GM12873 (cell line): ENCODE measurements at regions not wholly inside any gene's neighbourhood (a gene's known extent, or its start where the extent isn't known, plus 50 kb on each side); places are given as distances from the start of the nearest gene placed in this dataset.

Source experiments
- TF ChIP-seq, protein P1 (sequence below): IDR thresholded peaks from 2 replicates; pipeline ENCODE4 v1.5.1; 2012; ENCODE audit warnings: low read depth, mild to moderate bottlenecking, moderate library complexity, low read length, control low read depth; ENCODE audit not compliant: insufficient read depth; ENCODE audit errors: missing control alignments

DNA sequence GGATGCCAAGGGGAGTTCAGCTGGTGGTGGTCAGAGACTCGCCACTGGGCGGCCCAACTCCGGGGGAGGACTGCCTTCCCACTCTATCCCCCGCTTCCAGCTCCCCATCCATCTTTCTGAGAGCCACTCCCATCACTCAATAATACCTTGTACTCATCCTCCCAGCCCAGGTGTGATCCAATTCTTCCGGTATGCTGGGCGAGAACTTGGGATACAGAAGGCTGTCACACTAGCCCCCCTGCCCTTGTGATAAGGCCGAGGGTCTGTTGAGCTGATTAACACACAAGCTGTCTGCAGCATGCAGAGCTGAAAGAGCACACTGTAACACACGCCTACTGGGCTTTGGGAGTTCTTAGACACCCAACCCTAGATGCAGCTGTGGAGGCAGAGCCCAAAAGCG is 460.4 kb upstream of the EEF2KMT start:
- TF ChIP-seq, protein P1, sequence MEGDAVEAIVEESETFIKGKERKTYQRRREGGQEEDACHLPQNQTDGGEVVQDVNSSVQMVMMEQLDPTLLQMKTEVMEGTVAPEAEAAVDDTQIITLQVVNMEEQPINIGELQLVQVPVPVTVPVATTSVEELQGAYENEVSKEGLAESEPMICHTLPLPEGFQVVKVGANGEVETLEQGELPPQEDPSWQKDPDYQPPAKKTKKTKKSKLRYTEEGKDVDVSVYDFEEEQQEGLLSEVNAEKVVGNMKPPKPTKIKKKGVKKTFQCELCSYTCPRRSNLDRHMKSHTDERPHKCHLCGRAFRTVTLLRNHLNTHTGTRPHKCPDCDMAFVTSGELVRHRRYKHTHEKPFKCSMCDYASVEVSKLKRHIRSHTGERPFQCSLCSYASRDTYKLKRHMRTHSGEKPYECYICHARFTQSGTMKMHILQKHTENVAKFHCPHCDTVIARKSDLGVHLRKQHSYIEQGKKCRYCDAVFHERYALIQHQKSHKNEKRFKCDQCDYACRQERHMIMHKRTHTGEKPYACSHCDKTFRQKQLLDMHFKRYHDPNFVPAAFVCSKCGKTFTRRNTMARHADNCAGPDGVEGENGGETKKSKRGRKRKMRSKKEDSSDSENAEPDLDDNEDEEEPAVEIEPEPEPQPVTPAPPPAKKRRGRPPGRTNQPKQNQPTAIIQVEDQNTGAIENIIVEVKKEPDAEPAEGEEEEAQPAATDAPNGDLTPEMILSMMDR, result no peak

DNA sequence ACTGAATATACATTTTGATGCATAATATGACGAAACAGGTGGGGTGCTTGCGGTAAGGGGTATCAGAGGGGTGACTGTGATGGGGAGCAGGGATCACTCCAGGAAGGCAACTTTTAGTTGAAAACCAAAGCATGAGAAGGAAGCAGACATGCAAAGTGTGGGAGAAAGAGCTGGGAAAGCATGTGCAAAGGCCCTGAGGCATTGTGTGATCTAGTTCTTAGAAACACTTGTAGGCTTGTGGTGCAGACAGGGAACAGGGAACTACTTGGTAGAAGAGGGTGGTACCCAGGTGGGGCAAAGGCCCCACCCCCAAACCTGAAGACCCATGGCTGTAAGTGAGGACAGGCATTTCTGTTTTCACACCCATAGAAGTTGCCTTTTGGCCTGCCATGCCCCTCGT is 459.9 kb upstream of the EEF2KMT start:
- TF ChIP-seq, protein P1, result no peak

DNA sequence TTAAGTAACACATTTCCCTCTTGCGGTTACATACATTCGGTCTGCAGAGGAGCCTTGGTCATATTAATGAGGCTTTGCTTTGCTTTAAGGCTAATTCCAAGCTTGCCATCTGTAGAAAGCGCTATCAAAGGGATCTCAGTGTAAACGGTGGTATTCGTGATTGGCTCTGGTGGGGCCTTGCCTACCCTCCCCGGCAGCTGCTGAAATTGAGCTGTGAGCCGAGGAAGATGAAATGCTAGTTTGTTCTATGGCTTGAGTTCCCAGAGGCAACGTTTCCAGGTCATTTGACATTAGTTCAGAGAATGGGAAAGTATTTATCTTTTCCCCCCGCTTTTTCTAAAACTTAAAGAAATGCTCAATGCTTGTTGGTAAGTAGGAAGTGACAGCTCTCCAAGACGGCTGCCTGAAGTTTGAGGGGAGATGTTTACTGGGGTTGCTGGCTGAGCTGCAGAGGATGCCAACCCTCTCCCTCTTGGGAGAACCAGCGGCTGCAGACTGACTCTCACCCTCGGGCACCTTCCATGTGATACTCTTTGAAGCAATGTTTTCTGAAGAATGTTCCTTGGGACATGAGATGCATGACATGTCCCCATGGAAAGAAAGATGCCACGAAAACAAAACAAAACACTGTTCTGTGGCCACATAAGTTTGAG is 458.7 kb upstream of the EEF2KMT start:
- TF ChIP-seq, protein P1, result no peak

DNA sequence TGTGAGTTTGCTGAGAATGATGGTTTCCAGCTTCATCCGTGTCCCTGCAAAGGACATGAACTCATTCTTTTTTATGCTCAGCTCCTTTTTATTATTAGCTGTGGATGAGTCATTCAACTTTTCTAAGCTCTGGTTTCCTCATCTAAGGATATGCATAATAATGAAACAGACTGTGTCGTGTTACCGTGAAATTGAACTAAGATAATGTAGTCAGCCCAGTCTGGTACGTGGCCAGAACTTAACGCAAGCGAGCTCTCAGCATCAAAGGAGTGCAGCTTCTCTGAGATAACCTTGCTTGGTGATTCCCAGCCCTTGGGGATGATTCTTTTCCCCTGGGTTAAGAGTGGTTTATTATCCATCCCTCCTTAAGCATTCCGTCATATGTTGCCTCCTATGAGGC is 454.3 kb upstream of the EEF2KMT start:
- TF ChIP-seq, protein P1, result no peak

DNA sequence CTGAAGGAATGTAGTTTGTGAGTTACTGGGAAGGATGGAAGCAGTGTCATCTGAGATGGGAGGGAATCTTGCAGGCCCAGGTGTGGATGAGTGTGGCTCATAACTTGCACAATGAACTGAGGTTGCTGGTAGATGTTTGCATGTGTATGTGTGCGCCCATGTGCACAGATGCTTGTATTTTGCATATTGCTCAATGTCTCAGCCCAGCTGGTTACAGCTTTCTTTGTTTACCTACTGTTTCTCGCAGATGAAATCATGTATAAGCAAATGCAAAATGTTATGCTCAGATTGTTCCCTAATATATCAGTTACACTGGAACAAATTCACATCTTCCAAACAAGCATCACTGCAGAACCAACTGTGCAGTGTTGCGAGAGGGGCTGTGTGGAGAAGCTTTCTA is 452.2 kb upstream of the EEF2KMT start:
- TF ChIP-seq, protein P1, result no peak

DNA sequence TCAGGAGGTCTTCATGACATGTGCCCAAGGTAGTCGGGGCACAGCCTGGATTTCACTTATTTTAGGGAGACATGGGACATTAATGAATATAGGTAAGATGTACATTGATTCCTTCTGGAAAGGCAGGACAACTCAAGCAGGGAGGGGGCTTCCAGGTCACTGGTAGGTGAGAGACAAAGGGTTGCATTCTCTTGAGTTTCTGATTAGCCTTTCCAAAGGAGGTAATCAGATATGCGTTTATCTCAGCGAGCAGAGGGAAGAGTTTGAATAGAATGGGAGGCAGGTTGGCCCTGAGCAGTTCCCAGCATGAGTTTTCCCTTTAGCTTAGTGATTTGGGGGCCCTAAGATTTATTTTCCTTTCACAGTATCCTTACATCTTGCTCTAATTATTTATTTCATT is 443.8 kb upstream of the EEF2KMT start:
- TF ChIP-seq, protein P1, result no peak

DNA sequence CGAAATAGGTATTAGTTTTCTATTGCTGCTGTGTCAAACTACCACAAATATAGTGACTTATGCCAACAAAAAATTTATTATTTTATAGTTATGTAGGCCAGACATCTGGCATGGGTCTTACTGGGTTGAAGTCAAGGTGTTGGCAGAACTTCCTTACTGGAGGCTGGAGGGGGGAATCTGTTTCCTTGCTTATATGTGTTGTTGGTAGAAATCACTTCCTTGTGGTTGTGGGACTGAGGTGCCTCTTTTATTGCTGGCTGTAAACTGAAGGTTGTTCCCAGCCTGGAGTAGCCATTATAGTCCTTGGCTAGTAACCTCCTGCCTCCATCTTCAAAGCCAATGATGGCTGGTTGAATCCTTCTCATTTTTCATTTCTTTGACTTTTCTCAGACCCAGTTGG is 439.8 kb upstream of the EEF2KMT start:
- TF ChIP-seq, protein P1, result no peak
